HCT116 (cell line): ENCODE measurements at regions not wholly inside any gene's neighbourhood (a gene's known extent, or its start where the extent isn't known, plus 50 kb on each side); places are given as distances from the start of the nearest gene placed in this dataset.

Source experiments
- ATAC-seq: fragments of 200-7000 bp; cut with Tn5 transposase; 2 replicates; pipeline ENCODE4 v1.9.1; 2020; ENCODE audit warnings: mild to moderate bottlenecking, moderate library complexity
- BruUV-seq: library from RNA; stranded (reverse); fragments of 400-500 nt; replicated peaks from 2 replicates; lab custom pipeline; 2021; lab: Mats Ljungman, UMichigan
- CTCF ChIA-PET: fragments of 300-600 bp; sonication (Branson Sonifier 250); formaldehyde crosslinking; loops from one replicate; lab custom pipeline; 2021; ENCODE audit warnings: antibody characterized with exemption; lab: Charles Lee
- POLR2A ChIA-PET: fragments of 300-600, 350-600 bp; sonication (Branson Sonifier 250); formaldehyde crosslinking; loops from one replicate; lab custom pipeline; 2021; ENCODE audit warnings: antibody characterized with exemption; lab: Charles Lee
- RAD21 ChIA-PET, 2 experiments: fragments of 300-600 bp; sonication (Branson Sonifier 250); formaldehyde crosslinking; loops; one replicate each; lab custom pipeline; 2023; ENCODE audit warnings: low total read pairs in 2 of 2; ENCODE audit not compliant: uncharacterized antibody in 2 of 2, unreplicated experiment in 2 of 2, low non-redundant PET in 1 of 2; lab: Charles Lee
- DNase-seq: peaks from one replicate; pipeline ENCODE4 v3.0.0-alpha.2; 2010; ENCODE audit warnings: low read depth, low spot score
- H2AFZ ChIP-seq: fragments of 200-600 bp; shearing (Covaris generic), sonication (generic); 2 replicates; pipeline ENCODE4 v1.6.1; 2017; ENCODE audit warnings: low read depth, mixed run types, mixed read lengths, antibody characterized with exemption, low read length; ENCODE audit not compliant: poor library complexity, severe bottlenecking
- H3K27ac ChIP-seq: 2 replicates; pipeline ENCODE4 v1.5.1; 2012; ENCODE audit warnings: low read depth, low read length
- H3K27me3 ChIP-seq: fragments of 200-600 bp; sonication (generic); 2 replicates; pipeline ENCODE4 v1.6.1; 2016; ENCODE audit warnings: mixed run types, low read length, mixed read lengths; ENCODE audit not compliant: insufficient read depth
- H3K36me3 ChIP-seq, 2 experiments: fragments of 200-500 bp in 1 of 2; fragments of 200-600 bp in 1 of 2; sonication (Bioruptor generic) in 1 of 2; sonication (generic) in 1 of 2; 2 replicates each; pipeline versions ENCODE4 v1.5.1 to v1.6.1; 2014 to 2016; ENCODE audit warnings: low read length in 2 of 2, inconsistent platforms in 1 of 2, mixed read lengths in 1 of 2, mixed run types in 1 of 2; ENCODE audit not compliant: insufficient read depth in 2 of 2, control insufficient read depth in 1 of 2
- H3K4me1 ChIP-seq, 2 experiments: fragments of 200-600 bp in 1 of 2; sonication (generic) in 1 of 2; 2 replicates each; pipeline versions ENCODE4 v1.5.1 to v1.6.1; 2012 to 2017; ENCODE audit warnings: low read length in 2 of 2, inconsistent platforms in 1 of 2, mild to moderate bottlenecking in 1 of 2, mixed read lengths in 1 of 2, mixed run types in 1 of 2, moderate library complexity in 1 of 2; ENCODE audit not compliant: insufficient read depth in 2 of 2, control insufficient read depth in 1 of 2
- H3K4me2 ChIP-seq: fragments of 200-600 bp; sonication (generic); 2 replicates; pipeline ENCODE4 v1.6.1; 2017; ENCODE audit warnings: mixed run types, low read length, mixed read lengths
- H3K4me3 ChIP-seq, 2 experiments: fragments of 200-600 bp in 1 of 2; sonication (generic) in 1 of 2; replicated peaks in 1 of 2; 2 replicates each; pipeline ENCODE4 v1.5.1; 2011 to 2016; ENCODE audit warnings: low read length in 2 of 2, control low read depth in 1 of 2, low read depth in 1 of 2, mild to moderate bottlenecking in 1 of 2, mixed read lengths in 1 of 2, mixed run types in 1 of 2
- H3K79me2 ChIP-seq: fragments of 200-600 bp; sonication (generic); 2 replicates; pipeline ENCODE4 v1.6.1; 2017; ENCODE audit warnings: mild to moderate bottlenecking, mixed run types, low read length, moderate library complexity, mixed read lengths; ENCODE audit not compliant: insufficient read depth
- H3K9ac ChIP-seq: fragments of 200-600 bp; sonication (generic); 2 replicates; pipeline ENCODE4 v1.6.1; 2016; ENCODE audit warnings: low read length, mixed read lengths
- H3K9me2 ChIP-seq: fragments of 200-600 bp; sonication (generic), shearing (Covaris generic); 2 replicates; pipeline ENCODE4 v1.6.1; 2017; ENCODE audit warnings: mixed run types, mild to moderate bottlenecking, moderate library complexity; ENCODE audit not compliant: insufficient read depth
- H3K9me3 ChIP-seq, 2 experiments: fragments of 200-500 bp in 1 of 2; fragments of 200-600 bp in 1 of 2; sonication (Bioruptor generic) in 1 of 2; sonication (generic) in 1 of 2; 2 replicates each; pipeline ENCODE4 v1.6.1; 2014 to 2017; ENCODE audit warnings: low read length in 2 of 2, mixed read lengths in 2 of 2, inconsistent platforms in 1 of 2, low read depth in 1 of 2, mild to moderate bottlenecking in 1 of 2, mixed run types in 1 of 2, moderate library complexity in 1 of 2; ENCODE audit not compliant: control insufficient read depth in 1 of 2, insufficient read depth in 1 of 2
- H4K20me1 ChIP-seq: fragments of 200-600 bp; sonication (generic), shearing (Covaris generic); 2 replicates; pipeline ENCODE4 v1.6.1; 2017; ENCODE audit warnings: mixed run types, mild to moderate bottlenecking, moderate library complexity; ENCODE audit not compliant: insufficient read depth
- CBX3 ChIP-seq: IDR thresholded peaks from 2 replicates; pipeline ENCODE4 v1.6.1; 2012; ENCODE audit warnings: low read depth
- CEBPB ChIP-seq: IDR thresholded peaks from 2 replicates; pipeline ENCODE4 v1.6.1; 2012; ENCODE audit warnings: low read depth
- EZH2 ChIP-seq: fragments of 200-600 bp; sonication (generic); IDR thresholded peaks from 2 replicates; pipeline ENCODE4 v1.6.1; 2017; ENCODE audit warnings: antibody characterized with exemption, mixed run types
- FOSL1 ChIP-seq: IDR thresholded peaks from 2 replicates; pipeline ENCODE4 v1.6.1; 2012; ENCODE audit warnings: low read depth
- JUND ChIP-seq: IDR thresholded peaks from 2 replicates; pipeline ENCODE4 v1.6.1; 2012
- POLR2AphosphoS5 ChIP-seq: IDR thresholded peaks from 2 replicates; pipeline ENCODE4 v1.6.1; 2011; ENCODE audit warnings: mild to moderate bottlenecking, low read depth, low read length, moderate library complexity
- RAD21 ChIP-seq: IDR thresholded peaks from 2 replicates; pipeline ENCODE4 v1.6.1; 2012; ENCODE audit warnings: low read depth, mild to moderate bottlenecking
- SRF ChIP-seq: IDR thresholded peaks from 2 replicates; pipeline ENCODE4 v1.6.1; 2012; ENCODE audit warnings: low read depth
- TCF7L2 ChIP-seq: IDR thresholded peaks from 2 replicates; pipeline ENCODE4 v1.7.0; 2011; ENCODE audit warnings: borderline replicate concordance, inconsistent platforms; ENCODE audit not compliant: insufficient read depth, insufficient read length; ENCODE audit errors: extremely low read depth
- intact Hi-C: fragments of 100-400 bp; cut with micrococcal nuclease; formaldehyde crosslinking; loops from 2 replicates; pipeline ENCODE4 v1.10.0; 2022
- TF ChIP-seq, protein P1 (sequence below): IDR thresholded peaks from 2 replicates; pipeline ENCODE4 v1.6.1; 2011; ENCODE audit warnings: mild to moderate bottlenecking, low read length, moderate library complexity; ENCODE audit not compliant: insufficient replicate concordance; ENCODE audit errors: extremely low read depth
- TF ChIP-seq, protein P2 (sequence below): IDR thresholded peaks from 2 replicates; pipeline ENCODE4 v1.6.1; 2012
- TF ChIP-seq, protein P3 (sequence below): IDR thresholded peaks from 2 replicates; pipeline ENCODE4 v1.6.1; 2012

DNA sequence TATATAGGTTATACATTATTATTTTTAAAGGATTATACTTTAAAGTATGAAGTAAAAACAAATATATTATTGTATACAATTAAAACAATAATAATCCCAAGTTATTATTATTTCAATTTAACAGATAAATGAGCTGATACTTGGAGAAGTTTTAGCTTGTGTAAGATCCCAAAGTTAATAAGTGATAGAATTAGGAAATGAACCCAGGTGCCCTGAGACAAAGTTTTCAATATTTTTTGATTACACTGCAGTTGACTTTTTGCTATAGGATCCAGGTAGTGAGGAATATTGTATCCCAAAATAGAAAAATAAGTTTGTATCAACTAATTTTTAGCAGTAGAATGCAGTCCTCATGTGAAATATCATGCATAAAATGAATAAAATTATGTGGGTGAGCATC is 543.2 kb upstream of the ZNF608 start:
- intact Hi-C loops, result no loop called here
- CTCF ChIA-PET, result no interaction called here
- no peak overlapping the region for H3K4me3 ChIP-seq

More for the DNA sequence above, 543.2 kb upstream of the ZNF608 start:
- RAD21 ChIA-PET, result no interaction called here
- Histone ChIP-seq H2AFZ (no peak overlapping the region), H3K9ac (no peak overlapping the region), H4K20me1 (no peaks in the 10 kb centered on the region), H3K4me2 (no peak overlapping the region), H3K9me3 (no peaks in the 10 kb centered on the region), H3K4me1 (no peaks in the 10 kb centered on the region), H3K36me3 (no peaks in the 10 kb centered on the region), H3K27me3 (no peaks in the 10 kb centered on the region), H3K79me2 (no peaks in the 10 kb centered on the region), H3K9me2 (no peaks in the 10 kb centered on the region), H3K27ac (no peak overlapping the region)
- no TSS peak for BruUV-seq
- ATAC-seq, result no peak
- no peak for DNase-seq
- TF ChIP-seq TCF7L2, result no peak
- TF ChIP-seq, protein P1, sequence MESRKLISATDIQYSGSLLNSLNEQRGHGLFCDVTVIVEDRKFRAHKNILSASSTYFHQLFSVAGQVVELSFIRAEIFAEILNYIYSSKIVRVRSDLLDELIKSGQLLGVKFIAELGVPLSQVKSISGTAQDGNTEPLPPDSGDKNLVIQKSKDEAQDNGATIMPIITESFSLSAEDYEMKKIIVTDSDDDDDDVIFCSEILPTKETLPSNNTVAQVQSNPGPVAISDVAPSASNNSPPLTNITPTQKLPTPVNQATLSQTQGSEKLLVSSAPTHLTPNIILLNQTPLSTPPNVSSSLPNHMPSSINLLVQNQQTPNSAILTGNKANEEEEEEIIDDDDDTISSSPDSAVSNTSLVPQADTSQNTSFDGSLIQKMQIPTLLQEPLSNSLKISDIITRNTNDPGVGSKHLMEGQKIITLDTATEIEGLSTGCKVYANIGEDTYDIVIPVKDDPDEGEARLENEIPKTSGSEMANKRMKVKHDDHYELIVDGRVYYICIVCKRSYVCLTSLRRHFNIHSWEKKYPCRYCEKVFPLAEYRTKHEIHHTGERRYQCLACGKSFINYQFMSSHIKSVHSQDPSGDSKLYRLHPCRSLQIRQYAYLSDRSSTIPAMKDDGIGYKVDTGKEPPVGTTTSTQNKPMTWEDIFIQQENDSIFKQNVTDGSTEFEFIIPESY, result no peak
- TF ChIP-seq JUND, result no peak
- no peak for TF ChIP-seq POLR2AphosphoS5
- no peak for TF ChIP-seq EZH2
- TF ChIP-seq, protein P2, sequence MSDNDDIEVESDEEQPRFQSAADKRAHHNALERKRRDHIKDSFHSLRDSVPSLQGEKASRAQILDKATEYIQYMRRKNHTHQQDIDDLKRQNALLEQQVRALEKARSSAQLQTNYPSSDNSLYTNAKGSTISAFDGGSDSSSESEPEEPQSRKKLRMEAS, result no peak
- TF ChIP-seq CEBPB, result no peak
- no peak for TF ChIP-seq SRF
- TF ChIP-seq CBX3, result no peak
- TF ChIP-seq RAD21, result no peak
- TF ChIP-seq, protein P3, sequence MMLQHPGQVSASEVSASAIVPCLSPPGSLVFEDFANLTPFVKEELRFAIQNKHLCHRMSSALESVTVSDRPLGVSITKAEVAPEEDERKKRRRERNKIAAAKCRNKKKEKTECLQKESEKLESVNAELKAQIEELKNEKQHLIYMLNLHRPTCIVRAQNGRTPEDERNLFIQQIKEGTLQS, result no peak
- TF ChIP-seq FOSL1, result no peak
- POLR2A ChIA-PET, result no interaction called here
